ENCODE measurements at regions not wholly inside any gene's neighbourhood (a gene's known extent, or its start where the extent isn't known, plus 50 kb on each side); places are given as distances from the start of the nearest gene placed in this dataset.
"Not testable (repeated sequence)": the region's sequence is repeated elsewhere in the genome, so short reads cannot be mapped to it uniquely, and the experiment has no call there.

DNA sequence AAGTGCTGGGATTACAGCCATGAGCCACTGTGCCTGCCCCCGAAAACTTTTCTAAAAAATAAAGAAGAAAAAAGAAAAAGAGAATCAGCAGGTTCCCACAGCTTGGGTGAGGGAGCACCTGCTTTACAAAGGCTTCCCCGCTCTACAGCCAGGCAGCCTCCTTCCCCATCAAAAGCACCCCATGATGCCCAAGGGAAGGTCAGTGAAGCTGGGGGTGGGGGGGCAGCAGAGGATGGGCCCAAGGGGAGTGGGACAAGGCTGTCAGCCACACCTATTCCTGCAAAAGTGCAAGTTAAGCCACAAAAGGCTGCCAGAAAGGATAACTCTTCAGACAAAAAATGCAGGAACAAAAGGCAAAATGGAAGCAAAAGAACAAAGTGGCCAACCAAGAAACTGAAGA, 72.5 kb downstream of the FAM50B start:
- no peak for DNase-seq

DNA sequence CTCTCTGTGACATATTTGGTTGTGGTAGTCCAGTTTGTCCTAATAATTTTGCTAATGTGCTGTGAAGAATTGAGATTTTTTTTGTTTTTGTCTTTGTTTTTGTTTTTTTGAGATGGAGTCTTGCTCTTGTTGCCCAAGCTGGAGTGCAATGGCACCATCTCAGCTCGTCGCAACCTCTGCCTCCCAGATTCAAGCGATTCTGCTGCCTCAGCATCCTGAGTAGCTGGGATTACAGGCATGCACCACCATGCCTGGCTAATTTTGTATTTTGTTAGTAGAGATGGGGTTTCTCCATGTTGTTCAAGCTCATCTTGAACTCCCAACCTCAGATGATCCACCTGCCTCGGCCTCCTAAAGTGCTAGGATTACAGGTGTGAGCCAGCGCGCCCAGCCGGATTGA, 73.4 kb downstream of the FAM50B start:
- DNase-seq: not testable (repeated sequence)

DNA sequence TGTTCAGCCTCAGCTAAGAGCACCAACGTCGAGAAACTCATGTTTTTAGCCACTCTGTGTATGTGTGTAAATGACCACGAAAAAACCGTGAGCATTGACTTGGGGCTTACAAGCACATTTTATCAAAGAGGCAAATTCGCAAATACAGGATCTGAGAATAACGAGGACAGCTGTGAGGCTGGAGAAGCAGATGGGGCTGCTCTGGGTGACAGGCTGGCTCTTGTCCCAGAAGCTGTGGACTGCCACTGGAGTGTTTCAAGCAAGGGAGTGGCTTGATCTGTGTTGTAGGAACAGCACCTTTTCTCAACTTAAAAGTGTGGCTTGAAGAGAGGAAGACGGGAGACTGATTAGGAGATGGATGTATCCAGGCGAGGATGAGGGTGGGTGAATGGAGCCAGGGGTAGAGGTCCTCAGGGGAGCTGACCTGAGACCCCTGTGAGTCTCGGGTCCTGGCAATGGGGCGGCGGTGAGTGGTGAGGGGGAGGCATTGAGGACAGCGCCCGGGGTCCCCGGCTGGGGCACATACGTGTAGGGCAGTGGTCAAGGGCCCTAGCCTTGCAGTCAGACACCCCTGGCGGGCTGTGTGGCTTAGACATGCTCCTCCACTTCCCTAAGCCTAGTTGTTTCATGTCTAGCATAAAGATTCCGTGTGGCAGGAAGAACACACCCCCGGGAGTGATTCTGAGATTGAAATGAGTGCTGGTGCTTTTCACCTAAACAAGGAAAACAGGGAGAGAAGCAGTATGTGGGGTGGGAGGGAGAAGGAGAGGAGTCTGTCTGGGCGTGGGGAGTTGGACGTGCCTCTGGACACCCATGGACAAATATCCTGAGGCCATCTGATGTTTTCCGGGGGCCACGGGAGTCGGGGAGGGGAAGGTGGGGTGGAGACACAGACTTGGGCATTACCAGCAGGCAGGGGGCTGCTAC, 76.3 kb downstream of the FAM50B start:
- DNase-seq: not testable (repeated sequence)

DNA sequence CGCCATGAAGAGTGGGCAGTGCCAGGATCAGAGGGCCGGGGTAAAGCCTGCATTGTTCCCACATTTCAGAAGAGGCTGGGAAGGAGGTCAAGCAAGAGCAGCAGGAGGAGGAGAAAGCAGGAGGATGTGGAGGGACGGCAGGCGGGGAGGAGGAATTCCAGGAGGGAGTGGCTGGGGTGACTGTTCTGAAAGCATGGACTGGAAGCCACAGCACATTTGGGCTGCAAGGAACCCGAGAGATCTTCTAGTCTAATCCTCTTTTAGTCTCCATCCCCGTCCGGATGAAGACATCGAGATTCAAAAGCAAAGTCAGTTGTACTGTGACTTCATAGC, 76.9 kb downstream of the FAM50B start:
- no peak for DNase-seq

DNA sequence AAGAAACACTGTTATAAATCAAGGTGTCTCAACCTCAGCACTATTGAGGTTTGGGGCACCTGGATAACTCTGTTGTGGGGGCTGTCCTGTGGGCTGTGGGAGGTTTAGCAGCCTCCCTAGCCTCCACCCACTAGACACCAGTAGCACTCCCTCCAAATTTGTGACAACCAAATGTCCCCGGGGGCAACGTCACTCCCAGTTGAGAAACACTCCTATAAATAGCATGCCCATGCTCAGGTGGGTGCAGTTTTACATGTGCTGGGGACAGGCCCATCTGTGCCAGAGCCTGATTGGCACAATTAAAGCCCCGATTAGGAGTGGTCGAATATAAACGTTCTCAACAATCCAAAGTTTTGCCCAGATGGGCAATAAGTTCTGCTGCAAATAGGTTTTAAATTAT, 78.9 kb downstream of the FAM50B start:
- DNase-seq: no peak

DNA sequence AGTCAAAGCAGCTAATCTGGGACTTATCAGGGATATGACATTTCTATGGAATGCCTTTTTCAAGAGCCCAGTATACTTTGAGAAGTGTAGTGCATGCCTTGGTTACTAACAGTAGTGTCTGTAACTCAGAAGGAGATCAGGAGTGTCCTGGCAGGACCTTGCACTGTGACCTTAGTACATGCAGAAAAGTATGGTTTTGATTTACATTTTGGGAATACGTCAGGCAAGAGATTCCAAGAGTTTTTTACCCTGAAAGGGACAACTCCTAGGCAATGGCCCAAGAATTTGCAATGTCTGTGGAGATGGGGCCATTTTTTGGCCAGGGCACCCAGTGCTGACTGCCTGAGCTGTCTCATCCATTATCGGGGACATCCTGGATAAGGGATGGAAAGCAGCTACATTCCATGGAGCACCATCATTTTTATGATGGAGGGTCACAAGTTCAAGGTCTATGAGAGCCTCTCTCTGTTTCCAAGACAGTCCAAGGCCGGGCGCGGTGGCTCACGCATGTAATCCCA, 80.2 kb downstream of the FAM50B start:
- no peak for DNase-seq

DNA sequence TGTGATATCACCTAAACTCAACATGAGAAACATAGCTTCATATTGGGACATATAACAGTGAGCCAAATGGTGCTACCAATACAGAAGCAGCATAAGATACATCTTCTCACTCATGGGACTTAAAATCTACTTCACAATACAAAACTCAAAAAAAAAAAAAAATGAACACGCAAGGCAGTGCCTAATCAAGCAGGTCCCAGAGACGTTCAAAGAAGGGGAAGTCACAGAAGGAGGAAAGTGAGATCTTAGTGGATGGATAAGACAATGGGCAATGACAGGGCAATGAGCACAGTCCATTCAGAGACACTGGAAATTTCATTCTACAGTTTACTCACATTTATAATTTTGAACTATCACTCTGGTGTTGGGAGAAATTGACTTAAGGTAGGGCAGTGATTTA, 88.3 kb downstream of the FAM50B start:
- DNase-seq: no peak

DNA sequence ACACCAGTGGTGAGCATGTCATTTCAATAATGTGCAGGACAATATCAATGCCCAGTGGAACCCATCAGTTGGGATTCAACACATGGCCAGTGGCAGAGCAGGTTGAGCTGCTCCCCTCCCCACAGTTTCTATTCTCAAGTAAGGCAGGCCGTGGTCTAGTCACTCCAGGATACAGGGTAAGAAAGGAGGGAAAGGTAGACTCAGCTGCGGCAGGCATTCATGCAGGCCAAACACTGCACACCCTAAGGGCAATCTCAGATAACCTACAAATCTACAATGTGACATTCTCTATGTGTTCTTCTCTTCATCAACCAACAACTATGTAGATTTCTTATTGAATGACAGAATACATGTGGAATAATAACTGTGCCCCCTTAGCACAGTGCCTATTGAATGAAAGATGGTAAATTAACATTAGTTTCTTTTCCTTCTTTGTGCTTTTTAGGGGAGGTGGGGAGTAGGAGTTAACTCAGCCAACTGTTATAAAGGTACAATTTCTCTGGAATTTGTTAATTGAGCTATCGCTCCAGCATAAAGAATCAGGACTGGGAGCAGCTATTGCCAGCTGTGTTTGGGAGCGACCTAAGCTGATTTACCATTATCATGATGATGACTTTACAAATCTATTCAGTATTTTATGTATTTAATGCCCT, 89.7 kb downstream of the FAM50B start:
- DNase-seq: no peak

DNA sequence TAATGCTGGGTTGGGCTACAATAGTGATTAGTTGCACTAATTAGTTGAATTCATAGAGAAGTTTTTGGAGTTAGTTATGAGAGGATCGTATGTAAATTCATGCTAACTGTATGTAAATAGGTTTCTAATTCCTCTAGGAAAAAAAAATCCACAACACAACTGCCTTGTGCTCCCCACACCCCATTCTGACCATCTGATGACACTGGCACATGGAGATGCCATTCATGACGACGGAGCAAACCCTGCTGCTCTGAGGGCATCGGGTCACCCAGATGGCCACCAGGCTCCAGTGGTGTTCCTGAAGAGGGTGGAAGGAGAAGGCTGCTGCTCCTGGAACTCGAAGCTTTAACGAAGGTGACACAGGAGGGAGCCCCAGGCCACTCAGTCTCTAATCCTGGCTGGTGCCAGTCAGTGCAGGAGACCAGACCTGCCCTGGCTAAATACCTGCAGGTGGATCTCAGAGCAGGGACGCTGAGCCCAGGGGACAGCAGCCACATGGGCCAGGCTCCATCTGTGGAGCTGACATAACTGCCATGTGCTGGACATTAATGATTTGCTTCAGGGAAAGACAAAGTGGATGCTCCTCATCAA, 90.3 kb downstream of the FAM50B start:
- DNase-seq: no peak

DNA sequence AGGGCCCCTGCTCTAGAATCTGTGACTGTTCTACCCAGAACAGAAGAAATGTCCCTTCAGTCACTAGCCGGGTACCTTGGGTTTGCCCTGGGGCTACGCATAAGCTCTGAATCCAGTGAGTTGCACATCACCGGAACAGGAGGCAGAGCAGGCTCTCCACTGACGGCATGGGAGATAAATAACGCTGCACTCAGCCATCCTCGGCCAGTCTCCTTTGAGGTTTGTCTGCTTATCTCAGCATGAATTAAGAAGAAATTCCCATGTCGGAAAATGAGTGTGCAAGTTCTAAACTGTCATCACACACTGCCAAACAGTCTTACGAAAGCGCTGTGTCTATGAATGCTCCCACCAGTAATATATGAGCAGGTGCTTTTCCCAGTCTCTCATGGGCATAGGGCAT, 90.8 kb downstream of the FAM50B start:
- no peak for DNase-seq

DNA sequence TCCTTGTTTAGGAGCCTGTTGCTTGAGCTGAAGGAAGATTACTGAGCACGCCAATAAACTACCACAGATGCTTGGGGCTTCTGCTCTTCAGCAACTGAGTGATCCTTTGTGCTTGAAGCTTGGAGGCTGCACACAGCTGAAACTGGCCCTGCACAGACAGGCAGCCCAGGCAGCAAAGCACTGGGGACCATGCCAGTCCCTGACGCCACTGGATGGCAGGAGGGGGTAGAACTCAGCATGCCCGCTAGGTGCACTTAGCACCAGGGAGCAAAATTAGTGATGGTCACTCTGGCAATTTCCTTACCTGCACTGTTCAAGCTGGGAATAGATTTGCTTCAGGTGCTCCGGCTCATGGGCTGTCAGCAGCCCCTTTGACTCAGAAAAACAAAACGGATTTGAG, 91.5 kb downstream of the FAM50B start:
- no peak for DNase-seq

DNA sequence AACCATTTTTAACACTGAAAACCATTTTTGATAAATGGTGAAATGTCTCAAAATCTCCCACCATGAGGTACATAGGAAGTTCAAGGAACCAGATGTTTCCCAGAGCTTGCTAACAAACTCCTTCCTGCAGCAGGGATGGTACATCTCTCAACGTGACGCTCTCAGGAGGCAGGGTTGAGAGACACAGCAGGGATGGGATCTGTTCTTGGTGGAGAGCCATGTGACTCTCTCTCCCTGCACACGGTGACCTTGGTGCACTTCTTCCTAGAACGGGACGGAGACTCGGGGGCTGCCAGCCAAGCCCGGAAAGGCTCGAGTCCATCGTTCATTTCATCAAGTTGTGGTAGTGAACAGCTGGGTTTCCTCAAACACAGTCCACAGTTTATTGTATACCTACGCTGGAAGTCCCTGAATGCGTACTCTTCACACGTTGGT, 94.2 kb downstream of the FAM50B start:
- DNase-seq: peak; percentile 23

DNA sequence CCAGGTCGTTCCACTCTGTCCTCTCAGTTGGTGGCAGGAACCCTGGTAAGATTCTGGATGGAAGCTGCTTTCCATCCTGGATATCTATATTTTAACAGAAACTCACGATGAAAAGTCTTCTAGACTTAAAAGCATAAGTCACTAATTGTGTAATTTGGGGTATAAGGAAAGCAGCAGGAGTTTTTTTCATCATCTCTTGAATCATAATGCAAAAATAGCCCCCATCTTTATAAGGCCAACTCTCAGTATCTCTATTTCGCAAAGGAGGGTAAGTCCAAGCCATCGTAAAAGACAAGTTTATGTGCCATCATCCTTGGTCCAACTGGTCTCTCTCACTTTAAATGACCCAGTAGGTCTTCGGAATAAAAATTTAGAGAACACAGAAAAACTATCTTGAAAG, 95.1 kb downstream of the FAM50B start:
- no peak for DNase-seq

DNA sequence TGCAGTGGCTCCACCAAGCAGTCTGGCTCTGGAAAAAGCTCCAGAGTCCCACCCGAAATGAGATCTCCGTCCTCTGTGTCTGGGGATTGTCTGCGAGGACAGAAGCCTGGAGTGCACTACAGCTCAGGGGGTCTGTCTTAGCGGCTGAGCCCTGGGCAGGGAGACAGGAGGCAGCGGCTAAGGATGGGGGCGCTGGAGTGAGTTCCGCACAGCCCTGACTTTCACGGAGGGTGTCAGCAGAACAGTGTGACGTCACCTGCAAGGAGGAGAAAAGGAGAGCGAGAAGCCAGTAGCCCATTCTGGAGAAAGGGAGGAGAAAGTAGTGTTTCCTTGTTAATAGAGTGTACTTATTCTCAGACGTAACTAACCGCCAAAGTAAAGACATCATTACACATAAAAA, 97.6 kb downstream of the FAM50B start:
- DNase-seq: no peak

DNA sequence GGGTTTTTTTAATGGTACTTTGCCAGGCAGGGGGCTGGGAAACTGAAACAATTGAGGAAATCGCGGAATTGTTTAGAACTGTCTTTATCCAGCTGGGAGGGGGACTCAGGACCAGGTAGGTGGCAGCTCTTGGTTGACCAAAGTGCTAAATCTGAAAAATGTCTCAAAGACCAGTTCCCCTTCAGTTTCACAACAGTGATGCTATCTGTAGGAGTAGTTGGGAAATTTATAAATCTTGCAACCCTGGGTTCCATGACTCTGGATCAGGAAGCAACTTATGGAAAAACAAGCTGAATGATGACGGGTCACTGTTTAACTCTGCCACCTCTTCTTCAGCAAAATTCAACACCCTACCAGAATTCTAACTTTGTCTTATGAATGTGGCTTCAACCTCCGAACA, 99.7 kb downstream of the FAM50B start:
- no peak for DNase-seq

DNA sequence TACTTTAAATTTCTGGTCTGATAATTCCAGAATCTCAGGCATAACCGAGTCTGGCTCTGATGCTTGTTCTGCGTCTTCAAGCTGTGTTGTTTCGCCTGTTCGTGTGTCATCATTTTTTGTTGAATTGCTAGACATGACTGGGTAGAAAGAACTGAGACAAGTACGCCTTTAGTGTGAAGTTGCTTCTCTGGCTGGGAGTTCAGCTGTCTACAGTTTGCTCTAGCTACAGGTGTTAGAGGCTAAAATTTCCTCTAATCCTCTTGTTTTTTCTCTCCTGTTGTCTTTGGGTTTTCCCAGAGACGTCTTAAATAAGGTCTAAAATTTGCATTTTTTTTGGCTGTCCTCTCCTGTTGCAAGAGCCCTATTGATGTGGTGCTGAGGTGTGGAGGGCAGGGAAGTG, 100.3 kb downstream of the FAM50B start:
- no peak for DNase-seq

DNA sequence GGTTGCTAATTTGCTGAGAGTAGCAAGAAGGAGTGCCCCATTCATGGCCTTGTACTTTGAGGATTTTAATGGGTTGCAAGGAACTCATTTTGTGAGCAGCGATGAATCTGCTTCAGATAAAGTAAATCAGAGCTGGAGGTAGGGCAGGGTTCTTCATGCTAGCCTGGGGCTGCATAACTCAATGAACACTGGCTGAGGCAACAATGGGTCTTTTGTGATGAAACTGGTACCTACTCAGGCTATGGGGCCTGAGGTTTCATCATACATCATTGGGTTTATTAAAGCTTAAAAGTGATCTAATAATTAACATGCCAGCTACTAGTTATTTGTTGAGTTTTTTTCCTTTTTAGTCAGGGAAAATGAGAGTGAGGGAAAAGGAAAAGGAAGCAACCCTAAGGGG, 106.9 kb downstream of the FAM50B start:
- no peak for DNase-seq

DNA sequence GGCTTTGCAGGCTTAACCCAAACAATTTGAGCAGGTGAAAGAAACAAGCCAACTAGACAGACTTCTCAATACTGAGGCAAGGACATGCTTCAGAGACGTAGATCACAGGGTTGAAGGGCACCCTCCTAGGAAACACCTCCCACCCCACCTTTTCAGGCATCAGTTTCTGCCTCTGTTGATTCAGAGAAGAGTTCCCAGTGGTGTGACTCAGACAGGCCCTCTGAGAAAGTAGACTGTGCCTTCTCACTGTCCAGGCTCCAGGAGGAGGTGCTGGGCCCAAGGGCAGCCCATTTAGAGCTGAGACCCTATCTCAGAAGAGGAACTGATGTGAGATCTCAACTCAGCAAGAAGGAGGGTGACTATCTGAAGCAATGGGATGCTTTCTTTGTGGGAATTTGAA, 108.1 kb downstream of the FAM50B start:
- DNase-seq: no peak

DNA sequence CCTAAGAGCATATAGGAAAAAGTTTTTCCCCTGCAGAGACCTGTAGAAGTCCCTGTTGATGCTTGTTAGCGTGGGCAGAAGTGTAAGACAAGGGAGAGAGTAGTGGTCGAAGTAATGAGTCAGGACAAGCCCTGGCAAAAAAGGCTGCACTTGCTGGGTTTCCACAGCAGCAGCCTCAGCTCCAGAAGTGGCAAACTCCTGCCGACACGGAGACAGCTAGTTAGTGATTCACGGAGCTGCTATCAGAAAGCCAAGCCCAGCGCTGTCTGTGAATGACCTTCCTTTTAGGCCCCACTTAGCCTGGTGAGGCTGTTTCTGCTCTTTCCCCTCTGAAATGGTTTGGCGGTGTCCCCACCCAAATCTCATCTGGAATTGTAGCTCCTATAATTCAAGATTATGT, 109.1 kb downstream of the FAM50B start:
- DNase-seq: no peak

DNA sequence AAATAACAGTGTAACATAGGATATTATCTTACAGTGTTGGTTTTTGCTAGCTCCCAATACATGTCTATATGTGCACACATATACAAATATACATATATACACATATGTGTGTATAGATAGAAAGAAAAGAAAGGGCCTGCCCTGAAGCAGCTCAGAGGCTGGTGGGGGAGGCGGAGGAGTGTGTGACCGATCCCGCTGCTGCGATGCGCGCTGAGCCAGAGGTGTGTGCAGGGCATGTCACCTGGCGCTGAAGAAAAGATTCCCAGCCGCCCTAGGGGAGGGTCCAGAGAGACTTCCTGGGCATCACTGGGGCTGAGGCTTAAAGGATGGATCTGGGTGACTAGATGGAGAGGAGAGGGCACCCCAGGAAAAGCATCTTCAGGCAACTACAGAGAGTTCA, 110.2 kb downstream of the FAM50B start:
- no peak for DNase-seq

DNA sequence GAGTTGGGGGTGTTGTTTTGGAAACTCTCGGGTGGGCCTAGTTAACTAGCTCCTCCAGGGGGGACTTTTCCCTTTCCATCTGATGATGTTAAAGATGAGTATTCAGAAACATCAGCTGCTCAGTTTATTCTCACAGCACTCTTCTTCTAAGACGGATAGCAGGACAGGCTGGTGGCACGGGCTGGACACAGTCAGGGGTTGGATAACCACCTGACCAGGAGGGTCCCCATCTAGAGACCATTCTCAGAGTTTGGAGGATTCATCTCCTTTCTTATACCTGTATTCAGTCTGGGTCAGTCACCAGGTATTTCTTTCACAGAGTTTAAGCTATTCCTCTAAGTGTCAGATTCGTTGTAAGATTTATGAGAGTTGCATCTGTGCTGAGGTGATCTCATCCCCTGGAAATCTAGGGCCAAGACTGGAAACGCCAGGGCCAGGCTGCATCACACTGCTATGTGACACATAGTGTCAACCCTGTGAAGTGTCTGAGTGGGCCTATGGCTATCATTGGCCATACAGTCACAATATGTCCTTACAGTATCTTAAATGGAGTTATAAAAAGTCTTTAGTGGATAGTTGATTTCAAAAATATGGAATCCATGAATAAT, 111.7 kb downstream of the FAM50B start:
- no peak for DNase-seq

DNA sequence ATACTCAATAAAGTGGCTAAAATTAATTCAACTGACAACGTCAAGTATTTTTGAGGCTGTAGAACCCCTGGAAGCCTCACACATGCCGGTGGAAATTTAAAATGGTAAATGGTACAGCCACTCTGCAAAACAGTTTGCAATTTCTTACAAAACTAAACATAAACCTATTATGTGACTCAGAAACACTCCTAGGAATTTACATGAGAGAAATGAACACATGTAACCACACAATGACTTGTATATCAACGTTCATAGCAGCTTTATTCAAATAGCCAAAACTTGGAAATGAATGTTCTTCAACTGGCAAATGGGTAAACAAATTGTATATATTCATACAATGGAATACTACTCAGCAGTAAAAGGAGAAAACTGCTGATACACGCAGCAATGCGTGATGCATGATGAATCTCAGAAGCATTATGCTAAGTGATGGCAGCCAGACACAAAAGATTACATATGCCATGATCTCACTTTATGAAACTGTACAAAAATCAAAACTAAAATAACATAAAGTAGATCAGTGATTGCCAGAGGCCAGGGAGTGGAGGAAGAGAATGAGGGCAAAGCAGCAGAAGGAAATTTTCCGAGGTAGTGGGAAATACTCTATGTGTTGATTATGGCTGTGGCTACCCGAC, 112.5 kb downstream of the FAM50B start:
- DNase-seq: no peak
